Liver (tissue), 3 donors: ENCODE measurements at regions not wholly inside any gene's neighbourhood (a gene's known extent, or its start where the extent isn't known, plus 50 kb on each side); places are given as distances from the start of the nearest gene placed in this dataset.

ENCODE experiments used
- CTCF ChIP-seq: fragments of 150-350 bp; IDR thresholded peaks from 2 replicates; pipeline ENCODE4 v1.5.1; 2017; ENCODE audit warnings: improper control_type of control experiment, low read depth, low read length; ENCODE audit not compliant: missing input control
- HNF4A ChIP-seq, 2 donors: conservative IDR thresholded peaks; 2 replicates each; pipeline ENCODE4 v1.6.1; 2016; ENCODE audit warnings: antibody characterized with exemption in 2 of 2, mild to moderate bottlenecking in 2 of 2
- HNF4G ChIP-seq: IDR thresholded peaks from 2 replicates; pipeline ENCODE4 v1.6.1; 2016; ENCODE audit warnings: antibody characterized with exemption
- MAX ChIP-seq: IDR thresholded peaks from 2 replicates; pipeline ENCODE4 v1.6.1; 2016; ENCODE audit warnings: antibody characterized with exemption
- NR2F2 ChIP-seq: IDR thresholded peaks from 2 replicates; pipeline ENCODE4 v1.6.1; 2016; ENCODE audit warnings: antibody characterized with exemption
- TAF1 ChIP-seq: conservative IDR thresholded peaks from 2 replicates; pipeline ENCODE4 v1.6.1; 2016; ENCODE audit warnings: antibody characterized with exemption, mild to moderate bottlenecking
- YY1 ChIP-seq: IDR thresholded peaks from 2 replicates; pipeline ENCODE4 v1.6.1; 2016; ENCODE audit warnings: antibody characterized with exemption, mild to moderate bottlenecking
- TF ChIP-seq, protein P1 (sequence below): IDR thresholded peaks from 2 replicates; pipeline ENCODE4 v1.6.1; 2016; ENCODE audit warnings: antibody characterized with exemption, mild to moderate bottlenecking
- donor health status: healthy.
- donor health status: healthy.

- no peak for TF ChIP-seq CTCF
- peak; percentile 57 to 66 for TF ChIP-seq HNF4A (conservative IDR thresholded peaks at IDR 0.05)
- peak; percentile 16 for TF ChIP-seq MAX
- peak; percentile 43 for TF ChIP-seq YY1
- peak; percentile 65 for TF ChIP-seq TAF1
- TF ChIP-seq, protein P1, sequence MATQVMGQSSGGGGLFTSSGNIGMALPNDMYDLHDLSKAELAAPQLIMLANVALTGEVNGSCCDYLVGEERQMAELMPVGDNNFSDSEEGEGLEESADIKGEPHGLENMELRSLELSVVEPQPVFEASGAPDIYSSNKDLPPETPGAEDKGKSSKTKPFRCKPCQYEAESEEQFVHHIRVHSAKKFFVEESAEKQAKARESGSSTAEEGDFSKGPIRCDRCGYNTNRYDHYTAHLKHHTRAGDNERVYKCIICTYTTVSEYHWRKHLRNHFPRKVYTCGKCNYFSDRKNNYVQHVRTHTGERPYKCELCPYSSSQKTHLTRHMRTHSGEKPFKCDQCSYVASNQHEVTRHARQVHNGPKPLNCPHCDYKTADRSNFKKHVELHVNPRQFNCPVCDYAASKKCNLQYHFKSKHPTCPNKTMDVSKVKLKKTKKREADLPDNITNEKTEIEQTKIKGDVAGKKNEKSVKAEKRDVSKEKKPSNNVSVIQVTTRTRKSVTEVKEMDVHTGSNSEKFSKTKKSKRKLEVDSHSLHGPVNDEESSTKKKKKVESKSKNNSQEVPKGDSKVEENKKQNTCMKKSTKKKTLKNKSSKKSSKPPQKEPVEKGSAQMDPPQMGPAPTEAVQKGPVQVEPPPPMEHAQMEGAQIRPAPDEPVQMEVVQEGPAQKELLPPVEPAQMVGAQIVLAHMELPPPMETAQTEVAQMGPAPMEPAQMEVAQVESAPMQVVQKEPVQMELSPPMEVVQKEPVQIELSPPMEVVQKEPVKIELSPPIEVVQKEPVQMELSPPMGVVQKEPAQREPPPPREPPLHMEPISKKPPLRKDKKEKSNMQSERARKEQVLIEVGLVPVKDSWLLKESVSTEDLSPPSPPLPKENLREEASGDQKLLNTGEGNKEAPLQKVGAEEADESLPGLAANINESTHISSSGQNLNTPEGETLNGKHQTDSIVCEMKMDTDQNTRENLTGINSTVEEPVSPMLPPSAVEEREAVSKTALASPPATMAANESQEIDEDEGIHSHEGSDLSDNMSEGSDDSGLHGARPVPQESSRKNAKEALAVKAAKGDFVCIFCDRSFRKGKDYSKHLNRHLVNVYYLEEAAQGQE: peak; percentile 27
- no peak for TF ChIP-seq HNF4G
- TF ChIP-seq NR2F2: peak; percentile 36
Measured at GRCh38 chr4:87911252-87911774, 64.2 kb upstream of the SPP1 start.
